HepG2 (cell line): ENCODE measurements at regions not wholly inside any gene's neighbourhood (a gene's known extent, or its start where the extent isn't known, plus 50 kb on each side); places are given as distances from the start of the nearest gene placed in this dataset.
A peak's percentile ranks its signal among the peaks of the same experiment; 100 is the strongest.

Source experiments
- ATAC-seq: fragments of 200-7000 bp; cut with Tn5 transposase; 3 replicates; pipeline ENCODE4 v1.9.1; 2020; ENCODE audit warnings: mild to moderate bottlenecking, moderate library complexity
- BruUV-seq: library from RNA; stranded (reverse); fragments of 400-500 nt; replicated peaks from 2 replicates; lab custom pipeline; 2021; lab: Mats Ljungman, UMichigan
- CTCF ChIA-PET: fragments of 300-600 bp; formaldehyde crosslinking; extraction: SDS; loops from one replicate; lab custom pipeline; 2021; ENCODE audit warnings: low total read pairs, inconsistent platforms, low intra/inter-chr PET ratio; lab: Yijun Ruan, JAX
- POLR2A ChIA-PET: fragments of 350-600 bp; sonication (Branson Sonifier 250); formaldehyde crosslinking; loops from one replicate; lab custom pipeline; 2020; ENCODE audit warnings: antibody characterized with exemption, inconsistent platforms; lab: Yijun Ruan, JAX
- DNase-seq: peaks from one replicate; pipeline ENCODE4 v3.0.0-alpha.2; 2015; ENCODE audit warnings: low spot score
- FAIRE-seq: peaks from 3 replicates; lab custom pipeline; 2011; peaks lifted over from hg19 to GRCh38; lab: Jason Lieb, UNC
- H2AFZ ChIP-seq: one replicate; pipeline ENCODE4 v1.6.1; 2011; ENCODE audit warnings: low read length, inconsistent platforms
- H3K27ac ChIP-seq: fragments of 300-600 bp; 3 replicates; pipeline ENCODE4 v1.8.0; 2011; ENCODE audit warnings: mixed run types, mild to moderate bottlenecking, mixed read lengths, low read length, inconsistent platforms; ENCODE audit not compliant: insufficient read depth; ENCODE audit errors: extremely low read length
- H3K27me3 ChIP-seq, 2 experiments: fragments of 200-600 bp in 1 of 2; 2 replicates in 1 of 2; 3 replicates in 1 of 2; pipeline versions ENCODE4 v1.6.0 to v1.8.0; 2011; ENCODE audit warnings: low read length in 2 of 2, mild to moderate bottlenecking in 2 of 2, moderate library complexity in 2 of 2, inconsistent platforms in 1 of 2; ENCODE audit not compliant: insufficient read depth in 2 of 2, control insufficient read depth in 1 of 2
- H3K36me3 ChIP-seq, 2 experiments: fragments of 200-600 bp in 1 of 2; replicated peaks in 1 of 2; 2 replicates in 1 of 2; 3 replicates in 1 of 2; pipeline versions ENCODE4 v1.5.1 to v1.8.0; 2011; ENCODE audit warnings: low read length in 2 of 2, inconsistent platforms in 1 of 2; ENCODE audit not compliant: insufficient read depth in 2 of 2, control insufficient read depth in 1 of 2
- H3K4me1 ChIP-seq: 2 replicates; pipeline ENCODE4 v1.5.1; 2012; ENCODE audit warnings: low read length, inconsistent platforms; ENCODE audit not compliant: insufficient read depth
- H3K4me2 ChIP-seq: 2 replicates; pipeline ENCODE4 v1.6.0; 2011; ENCODE audit warnings: low read depth, low read length, inconsistent platforms
- H3K4me3 ChIP-seq, 3 experiments: fragments of 200-600 bp in 1 of 3; sonication (generic), shearing (Covaris generic) in 1 of 3; replicated peaks in 1 of 3; 2 replicates each; pipeline ENCODE4 v1.5.1; 2011 to 2016; ENCODE audit warnings: low read length in 3 of 3, inconsistent platforms in 2 of 3, low read depth in 2 of 3, mild to moderate bottlenecking in 2 of 3, control low read depth in 1 of 3, mixed read lengths in 1 of 3; ENCODE audit not compliant: insufficient read depth in 1 of 3
- H3K79me2 ChIP-seq: one replicate; pipeline ENCODE4 v1.6.1; 2011; ENCODE audit warnings: low read length, inconsistent platforms; ENCODE audit not compliant: insufficient read depth
- H3K9ac ChIP-seq: 2 replicates; pipeline ENCODE4 v1.6.0; 2011; ENCODE audit warnings: mild to moderate bottlenecking, low read depth, low read length, inconsistent platforms; ENCODE audit not compliant: insufficient read depth
- H3K9me3 ChIP-seq: 2 replicates; pipeline ENCODE4 v1.5.1; 2012; ENCODE audit warnings: mild to moderate bottlenecking, low read length
- H4K20me1 ChIP-seq: 2 replicates; pipeline ENCODE4 v1.6.0; 2011; ENCODE audit warnings: inconsistent platforms, mild to moderate bottlenecking, low read length, moderate library complexity; ENCODE audit not compliant: insufficient read depth
- CBX1 ChIP-seq: IDR thresholded peaks from one replicate; pipeline ENCODE4 v1.6.1; 2016; ENCODE audit warnings: antibody characterized with exemption, low read depth
- CTCF ChIP-seq: sonication (generic); formaldehyde crosslinking; IDR thresholded peaks from 2 replicates; pipeline ENCODE4 v1.5.0; 2020; ENCODE audit warnings: mild to moderate bottlenecking, missing genetic modification reagents, moderate library complexity
- GRHL1 ChIP-seq: sonication (generic); formaldehyde crosslinking; conservative IDR thresholded peaks from 2 replicates; pipeline ENCODE4 v1.8.0; 2022; ENCODE audit warnings: missing genetic modification reagents
- MEIS2 ChIP-seq: sonication (generic); formaldehyde crosslinking; IDR thresholded peaks from 2 replicates; pipeline ENCODE4 v1.9.0; 2021; ENCODE audit warnings: mild to moderate bottlenecking, missing genetic modification reagents
- ONECUT2 ChIP-seq: sonication (generic); formaldehyde crosslinking; IDR thresholded peaks from 2 replicates; pipeline ENCODE4 v1.4.0; 2020; ENCODE audit warnings: missing genetic modification reagents
- SCMH1 ChIP-seq: sonication (generic); formaldehyde crosslinking; IDR thresholded peaks from 2 replicates; pipeline ENCODE4 v1.9.0; 2021; ENCODE audit warnings: missing genetic modification reagents, mild to moderate bottlenecking, borderline replicate concordance
- ZNF598 ChIP-seq: sonication (generic); formaldehyde crosslinking; IDR thresholded peaks from 2 replicates; pipeline ENCODE4 v1.5.1; 2020; ENCODE audit warnings: mild to moderate bottlenecking, missing genetic modification reagents, borderline replicate concordance
- ZNF710 ChIP-seq: sonication (generic); formaldehyde crosslinking; IDR thresholded peaks from 2 replicates; pipeline ENCODE4 v1.5.0; 2020; ENCODE audit warnings: mild to moderate bottlenecking, missing genetic modification reagents, borderline replicate concordance
- ZSCAN21 ChIP-seq: sonication (generic); formaldehyde crosslinking; IDR thresholded peaks from 2 replicates; pipeline ENCODE4 v1.8.0; 2022; ENCODE audit warnings: mild to moderate bottlenecking, missing genetic modification reagents, moderate library complexity, borderline replicate concordance
- WGBS: methylation state at CpG from one replicate; pipeline ENCODE4 v1.1.6; 2017; ENCODE audit warnings: low lambda C conversion rate; 5-methylcytosine and 5-hydroxymethylcytosine counted together
- in situ Hi-C: cut with HindIII; loops from 2 replicates; pipeline ENCODE4 v1.10.0; 2017; ENCODE audit warnings: low pct_unique_long_range_greater_than_20kb; ENCODE audit not compliant: extremely low pct_ligation_motif_present
- intact Hi-C: fragments of 100-400 bp; cut with micrococcal nuclease; formaldehyde crosslinking; loops from one replicate; pipeline ENCODE4 v1.10.0; 2022; ENCODE audit not compliant: unreplicated experiment

- CTCF ChIA-PET, result no interaction called here
- in situ Hi-C loops, result no loop called here
- POLR2A ChIA-PET, result no interaction called here
- WGBS, result 23% methylated on average over 2 of the region's 2 CpGs
- Histone ChIP-seq H3K4me3 (no peak overlapping the region), H3K4me2 (no peak overlapping the region), H2AFZ (no peak overlapping the region), H3K9me3 (no peaks in the 10 kb centered on the region), H4K20me1 (no peaks in the 10 kb centered on the region), H3K9ac (no peak overlapping the region), H3K79me2 (no peaks in the 10 kb centered on the region), H3K27me3 (no peaks in the 10 kb centered on the region), H3K27ac (no peak overlapping the region), H3K36me3 (no peaks in the 10 kb centered on the region), H3K4me1 (peaks cover 20% of the 10 kb centered on the region)
- ATAC-seq, result peak; percentile 43
- peak; percentile 15 for FAIRE-seq
- intact Hi-C loops, result no loop called here
- no TSS peak for BruUV-seq
- DNase-seq, result peak; percentile 37
- TF ChIP-seq ZSCAN21 (CRISPR knock-in tag) (no peak), SCMH1 (no peak), MEIS2 (no peak), CTCF (CRISPR knock-in tag) (no peak), CBX1 (no peak), ZNF598 (CRISPR knock-in tag) (no peak), ZNF710 (CRISPR knock-in tag) (no peak), GRHL1 (no peak), ONECUT2 (CRISPR knock-in tag) (no peak)
Observed at GRCh38 chr2:16429431-16430145, 236.0 kb downstream of the CYRIA start.
